ENCODE measurements at regions not wholly inside any gene's neighbourhood (a gene's known extent, or its start where the extent isn't known, plus 50 kb on each side); places are given as distances from the start of the nearest gene placed in this dataset.

GRCh38 chr2:236766850-236767249 lies 197.2 kb downstream of the ACKR3 start:
- Mint-ChIP-seq H3K4me1 (no peaks in the 10 kb centered on the region), H3K9me3 (no peaks in the 10 kb centered on the region), H3K27ac (no peak overlapping the region), H3K4me3 (no peak overlapping the region), H3K27me3 (no peaks in the 10 kb centered on the region), H3K36me3 (no peaks in the 10 kb centered on the region)
- Histone ChIP-seq H3K4me3 (ENCODE audit: low read depth, low read length) (no peak overlapping the region), H3K36me3 (ENCODE audit: control insufficient read depth, insufficient read depth, low read length) (no peaks in the 10 kb centered on the region), H3K27ac (ENCODE audit: insufficient read depth, low read length, poor library complexity, severe bottlenecking) (no peak overlapping the region), H3K9me3 (ENCODE audit: control insufficient read depth in 2 of 2, low read length in 2 of 2) (no peaks in the 10 kb centered on the region), H3K27me3 (ENCODE audit: control insufficient read depth, insufficient read depth, low read length) (no peaks in the 10 kb centered on the region), H3K4me1 (ENCODE audit: control insufficient read depth, insufficient read depth, low read length, poor library complexity, severe bottlenecking) (no peaks in the 10 kb centered on the region)
- DNase-seq (no peak), ATAC-seq (ENCODE audit: low read depth in 2 of 2) (no peak)

GRCh38 chr2:236767941-236768340 lies 198.3 kb downstream of the ACKR3 start:
- H3K4me1 Mint-ChIP-seq, result no peaks in the 10 kb centered on the region
- Histone ChIP-seq H3K4me1 (ENCODE audit: control insufficient read depth, insufficient read depth, low read length, poor library complexity, severe bottlenecking) (no peaks in the 10 kb centered on the region), H3K27me3 (ENCODE audit: control insufficient read depth, insufficient read depth, low read length) (no peaks in the 10 kb centered on the region), H3K27ac (ENCODE audit: insufficient read depth, low read length, poor library complexity, severe bottlenecking) (no peak overlapping the region), H3K36me3 (ENCODE audit: control insufficient read depth, insufficient read depth, low read length) (no peaks in the 10 kb centered on the region), H3K4me3 (ENCODE audit: low read depth, low read length) (no peak overlapping the region), H3K9me3 (ENCODE audit: control insufficient read depth in 2 of 2, low read length in 2 of 2) (no peaks in the 10 kb centered on the region)
- no peak overlapping the region for H3K27ac Mint-ChIP-seq
- no peaks in the 10 kb centered on the region for H3K27me3 Mint-ChIP-seq
- H3K4me3 Mint-ChIP-seq, result no peak overlapping the region
- peaks cover 0 to 3% (median 0%) of the 10 kb centered on the region in 7 donors for H3K9me3 Mint-ChIP-seq
- DNase-seq (no peak), ATAC-seq (ENCODE audit: low read depth in 2 of 2) (no peak)
- H3K36me3 Mint-ChIP-seq, result no peaks in the 10 kb centered on the region

- Mint-ChIP-seq H3K27ac (no peak overlapping the region), H3K4me3 (no peak overlapping the region), H3K4me1 (no peaks in the 10 kb centered on the region), H3K27me3 (no peaks in the 10 kb centered on the region), H3K36me3 (no peaks in the 10 kb centered on the region), H3K9me3 (peaks cover 0 to 3% (median 0%) of the 10 kb centered on the region in 7 donors)
- ATAC-seq (ENCODE audit: low read depth in 2 of 2) (no peak), DNase-seq (no peak)
- H3K27ac ChIP-seq (ENCODE audit: insufficient read depth, low read length, poor library complexity, severe bottlenecking), result no peak overlapping the region
- H3K4me3 ChIP-seq (ENCODE audit: low read depth, low read length), result no peak overlapping the region
- H3K27me3 ChIP-seq (ENCODE audit: control insufficient read depth, insufficient read depth, low read length), result no peaks in the 10 kb centered on the region
- H3K36me3 ChIP-seq (ENCODE audit: control insufficient read depth, insufficient read depth, low read length), result no peaks in the 10 kb centered on the region
- H3K9me3 ChIP-seq (ENCODE audit: control insufficient read depth in 2 of 2, low read length in 2 of 2), result no peaks in the 10 kb centered on the region
- no peaks in the 10 kb centered on the region for H3K4me1 ChIP-seq (ENCODE audit: control insufficient read depth, insufficient read depth, low read length, poor library complexity, severe bottlenecking)
Measured at GRCh38 chr2:236768393-236769140, 198.9 kb downstream of the ACKR3 start.

GRCh38 chr2:236769981-236770671 lies 200.5 kb downstream of the ACKR3 start:
- peaks cover under 1% of the 10 kb centered on the region for H3K27me3 Mint-ChIP-seq
- no peaks in the 10 kb centered on the region for H3K9me3 ChIP-seq (ENCODE audit: control insufficient read depth in 2 of 2, low read length in 2 of 2)
- DNase-seq (no peak), ATAC-seq (ENCODE audit: low read depth in 2 of 2) (no peak)
- H3K27ac Mint-ChIP-seq, result no peak overlapping the region
- no peaks in the 10 kb centered on the region for H3K4me1 Mint-ChIP-seq
- no peaks in the 10 kb centered on the region for H3K36me3 ChIP-seq (ENCODE audit: control insufficient read depth, insufficient read depth, low read length)
- H3K27ac ChIP-seq (ENCODE audit: insufficient read depth, low read length, poor library complexity, severe bottlenecking), result no peak overlapping the region
- no peaks in the 10 kb centered on the region for H3K27me3 ChIP-seq (ENCODE audit: control insufficient read depth, insufficient read depth, low read length)
- H3K36me3 Mint-ChIP-seq, result no peaks in the 10 kb centered on the region
- H3K9me3 Mint-ChIP-seq, result peaks cover 0 to 3% (median 0%) of the 10 kb centered on the region in 7 donors
- H3K4me3 ChIP-seq (ENCODE audit: low read depth, low read length), result no peak overlapping the region
- H3K4me1 ChIP-seq (ENCODE audit: control insufficient read depth, insufficient read depth, low read length, poor library complexity, severe bottlenecking), result no peaks in the 10 kb centered on the region
- H3K4me3 Mint-ChIP-seq, result no peak overlapping the region

GRCh38 chr2:236772220-236772837 lies 202.7 kb downstream of the ACKR3 start:
- Mint-ChIP-seq H3K4me3 (no peak overlapping the region), H3K36me3 (no peaks in the 10 kb centered on the region)

GRCh38 chr2:236773206-236773605 lies 203.6 kb downstream of the ACKR3 start:
- Mint-ChIP-seq H3K36me3 (no peaks in the 10 kb centered on the region), H3K27me3 (peaks cover 9% of the 10 kb centered on the region), H3K27ac (no peak overlapping the region), H3K4me1 (no peaks in the 10 kb centered on the region), H3K9me3 (peaks cover 0 to 3% (median 0%) of the 10 kb centered on the region in 7 donors), H3K4me3 (no peak overlapping the region)
- no peak for DNase-seq
- Histone ChIP-seq H3K27me3 (ENCODE audit: control insufficient read depth, insufficient read depth, low read length) (no peaks in the 10 kb centered on the region), H3K4me1 (ENCODE audit: control insufficient read depth, insufficient read depth, low read length, poor library complexity, severe bottlenecking) (no peaks in the 10 kb centered on the region), H3K4me3 (ENCODE audit: low read depth, low read length) (no peak overlapping the region), H3K27ac (ENCODE audit: insufficient read depth, low read length, poor library complexity, severe bottlenecking) (no peak overlapping the region), H3K9me3 (ENCODE audit: control insufficient read depth in 2 of 2, low read length in 2 of 2) (no peaks in the 10 kb centered on the region), H3K36me3 (ENCODE audit: control insufficient read depth, insufficient read depth, low read length) (no peaks in the 10 kb centered on the region)
- ATAC-seq (ENCODE audit: low read depth in 2 of 2), result no peak

More at GRCh38 chr2:236772220-236772837, 202.7 kb downstream of the ACKR3 start:
- Histone ChIP-seq H3K4me1 (ENCODE audit: control insufficient read depth, insufficient read depth, low read length, poor library complexity, severe bottlenecking) (no peaks in the 10 kb centered on the region), H3K27me3 (ENCODE audit: control insufficient read depth, insufficient read depth, low read length) (no peaks in the 10 kb centered on the region), H3K4me3 (ENCODE audit: low read depth, low read length) (no peak overlapping the region), H3K9me3 (ENCODE audit: control insufficient read depth in 2 of 2, low read length in 2 of 2) (no peaks in the 10 kb centered on the region), H3K27ac (ENCODE audit: insufficient read depth, low read length, poor library complexity, severe bottlenecking) (no peak overlapping the region), H3K36me3 (ENCODE audit: control insufficient read depth, insufficient read depth, low read length) (no peaks in the 10 kb centered on the region)
- Mint-ChIP-seq H3K27me3 (peaks cover 7% of the 10 kb centered on the region), H3K27ac (no peak overlapping the region), H3K9me3 (peaks cover 0 to 3% (median 0%) of the 10 kb centered on the region in 7 donors), H3K4me1 (no peaks in the 10 kb centered on the region)
- ATAC-seq (ENCODE audit: low read depth in 2 of 2) (no peak), DNase-seq (no peak)

GRCh38 chr2:236774171-236774570 lies 204.5 kb downstream of the ACKR3 start:
- ATAC-seq (ENCODE audit: low read depth in 2 of 2) (no peak), DNase-seq (no peak)
- Histone ChIP-seq H3K4me3 (ENCODE audit: low read depth, low read length) (no peak overlapping the region), H3K4me1 (ENCODE audit: control insufficient read depth, insufficient read depth, low read length, poor library complexity, severe bottlenecking) (no peaks in the 10 kb centered on the region), H3K27ac (ENCODE audit: insufficient read depth, low read length, poor library complexity, severe bottlenecking) (no peak overlapping the region), H3K27me3 (ENCODE audit: control insufficient read depth, insufficient read depth, low read length) (no peaks in the 10 kb centered on the region), H3K9me3 (ENCODE audit: control insufficient read depth in 2 of 2, low read length in 2 of 2) (no peaks in the 10 kb centered on the region), H3K36me3 (ENCODE audit: control insufficient read depth, insufficient read depth, low read length) (no peaks in the 10 kb centered on the region)
- Mint-ChIP-seq H3K27ac (no peak overlapping the region), H3K9me3 (peaks cover 0 to 3% (median 0%) of the 10 kb centered on the region in 7 donors), H3K4me3 (no peak overlapping the region), H3K27me3 (peaks cover 9% of the 10 kb centered on the region), H3K36me3 (no peaks in the 10 kb centered on the region), H3K4me1 (no peaks in the 10 kb centered on the region)

Data from CD4-positive, CD25-positive, alpha-beta regulatory T cell (primary cell).